ENCODE measurements at regions not wholly inside any gene's neighbourhood (a gene's known extent, or its start where the extent isn't known, plus 50 kb on each side); places are given as distances from the start of the nearest gene placed in this dataset.
"Not testable (repeated sequence)": the region's sequence is repeated elsewhere in the genome, so short reads cannot be mapped to it uniquely, and the experiment has no call there.

DNA sequence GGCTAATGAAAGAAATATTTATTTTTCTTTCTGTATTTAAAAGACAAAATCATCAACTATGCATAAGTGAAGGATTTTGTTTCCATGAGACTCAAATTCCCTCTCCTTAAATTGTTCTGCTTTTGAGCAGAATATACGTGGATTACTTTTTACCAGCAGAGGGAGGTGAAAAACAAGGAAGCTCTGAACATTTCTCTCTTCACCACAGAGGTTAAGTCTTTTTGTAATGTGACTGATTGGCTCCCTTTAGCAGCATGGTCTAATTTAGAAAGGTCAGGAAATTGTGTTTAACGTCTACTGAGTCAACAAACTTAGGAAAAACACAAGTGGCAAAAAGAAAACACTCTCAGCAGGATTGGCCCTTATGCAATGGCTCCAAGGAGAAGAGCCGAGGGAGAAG lies 55.1 kb upstream of the F9 start:
- DNase-seq (ENCODE audit: low spot score): no peak

DNA sequence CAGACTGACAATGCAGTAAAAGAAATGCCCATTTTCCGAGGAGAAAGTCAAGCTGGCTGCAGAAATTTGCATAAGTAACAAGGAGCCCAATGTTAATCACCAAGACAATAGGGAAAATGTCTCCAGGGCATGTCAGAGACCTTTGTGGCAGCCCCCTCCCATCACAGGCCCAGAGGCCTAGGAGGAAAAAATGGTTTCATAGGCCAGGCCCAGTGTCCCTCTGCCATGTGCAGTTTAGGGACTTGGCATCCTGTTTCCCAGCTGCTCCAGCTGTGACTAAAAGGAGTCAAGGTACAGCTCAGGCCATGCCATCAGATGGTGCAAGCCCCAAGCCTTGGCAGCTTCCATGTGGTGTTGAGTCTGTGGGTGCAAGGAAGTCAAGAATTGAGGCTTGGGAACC lies 68.6 kb upstream of the F9 start:
- not testable (repeated sequence) for DNase-seq (ENCODE audit: low spot score)

DNA sequence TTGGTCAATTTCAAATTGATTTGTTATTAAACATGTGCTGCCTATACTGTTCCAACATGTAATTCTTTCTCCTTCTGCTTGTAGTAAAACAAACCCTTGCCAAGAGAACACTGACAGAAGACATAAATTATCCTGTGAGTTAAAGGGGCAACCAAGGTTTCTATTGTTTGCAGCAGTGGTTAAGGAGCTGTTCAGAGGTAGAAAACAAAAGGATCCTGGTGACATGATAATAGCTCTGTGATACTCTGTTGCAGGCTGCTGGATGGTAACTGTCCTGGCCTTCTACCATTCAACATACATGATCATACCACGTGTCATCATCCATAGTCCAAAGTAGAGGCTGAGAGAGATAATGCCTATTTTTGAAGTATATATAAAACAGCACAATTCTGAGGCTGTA lies 75.8 kb upstream of the F9 start:
- no peak for DNase-seq (ENCODE audit: low spot score)

DNA sequence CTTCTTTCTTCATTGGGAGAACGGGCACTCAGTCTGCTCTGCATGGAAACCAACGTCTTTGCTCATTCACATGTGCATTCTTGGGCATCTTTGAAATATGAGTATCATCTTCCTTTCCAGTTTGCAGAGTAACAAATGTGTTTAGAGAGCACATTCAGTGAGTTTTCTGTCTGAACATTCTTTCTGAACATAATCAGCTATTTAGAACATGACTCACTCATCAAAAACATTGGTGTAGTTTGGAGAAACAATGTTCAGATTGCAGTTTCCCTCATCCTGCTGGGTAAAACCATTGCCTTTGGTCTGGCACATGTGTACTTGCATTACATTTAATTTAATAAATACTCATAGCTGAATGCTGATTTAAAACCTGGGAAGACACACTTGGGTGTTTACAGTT lies 81.5 kb upstream of the F9 start:
- DNase-seq (ENCODE audit: low spot score): no peak

DNA sequence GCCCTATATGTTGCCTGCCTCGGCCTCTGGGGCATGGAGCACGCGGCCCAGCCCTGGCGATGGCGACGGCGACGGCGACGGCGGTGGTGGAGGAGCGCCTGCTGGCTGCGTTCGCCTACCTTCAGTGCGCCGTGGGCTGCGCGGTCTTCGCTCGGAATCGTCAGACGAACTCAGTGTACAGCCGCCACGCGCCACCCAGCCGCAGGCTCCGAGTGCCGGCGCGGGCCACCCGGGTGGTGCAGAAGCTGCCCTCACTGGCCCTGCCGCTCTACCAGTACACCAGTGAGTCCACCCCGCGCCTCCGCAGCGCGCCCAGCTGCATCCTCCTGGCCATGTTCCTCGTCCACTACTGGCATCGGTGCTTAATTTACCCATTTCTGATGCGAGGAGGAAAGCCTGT lies 83.7 kb upstream of the F9 start:
- DNase-seq (ENCODE audit: low spot score): no peak

DNA sequence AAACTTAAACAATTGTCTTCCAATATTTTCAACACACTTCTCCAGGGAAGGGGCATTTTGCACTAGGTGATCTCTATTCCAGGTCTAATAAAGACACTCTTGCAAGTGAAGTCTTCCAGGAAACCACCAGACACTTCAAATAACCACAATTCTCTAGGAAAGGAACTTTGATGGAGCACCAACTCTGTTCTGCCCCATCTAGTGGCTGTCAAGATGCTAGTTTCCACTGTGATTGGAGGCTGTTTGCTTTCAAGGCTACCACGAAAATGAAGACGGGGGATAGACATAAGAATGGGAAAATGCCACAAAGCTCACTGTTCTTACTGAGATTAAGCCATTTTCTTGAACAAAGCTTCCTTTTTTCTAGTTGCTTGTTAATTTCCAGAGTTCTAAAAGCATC lies 100.6 kb upstream of the F9 start:
- no peak for DNase-seq (ENCODE audit: low spot score)

DNA sequence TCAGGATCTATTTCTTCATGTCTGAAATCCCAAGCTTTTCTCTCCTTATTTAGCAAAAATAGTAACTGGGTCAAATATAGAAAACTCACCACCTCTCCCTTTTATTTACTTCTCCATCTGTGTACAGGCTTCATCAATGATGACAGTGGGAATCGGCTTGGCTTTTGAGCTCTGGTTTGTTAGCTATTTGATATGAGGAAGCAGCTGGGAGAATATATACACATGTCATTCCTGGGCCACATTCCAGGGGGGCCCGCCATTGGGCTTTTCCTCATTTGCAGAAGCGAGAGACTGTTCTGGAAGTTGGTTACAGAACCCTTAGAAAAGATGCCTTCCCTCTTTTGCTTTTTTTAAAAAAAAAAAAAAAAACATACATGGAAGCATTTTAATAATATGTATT lies 107.4 kb upstream of the F9 start:
- no peak for DNase-seq (ENCODE audit: low spot score)

DNA sequence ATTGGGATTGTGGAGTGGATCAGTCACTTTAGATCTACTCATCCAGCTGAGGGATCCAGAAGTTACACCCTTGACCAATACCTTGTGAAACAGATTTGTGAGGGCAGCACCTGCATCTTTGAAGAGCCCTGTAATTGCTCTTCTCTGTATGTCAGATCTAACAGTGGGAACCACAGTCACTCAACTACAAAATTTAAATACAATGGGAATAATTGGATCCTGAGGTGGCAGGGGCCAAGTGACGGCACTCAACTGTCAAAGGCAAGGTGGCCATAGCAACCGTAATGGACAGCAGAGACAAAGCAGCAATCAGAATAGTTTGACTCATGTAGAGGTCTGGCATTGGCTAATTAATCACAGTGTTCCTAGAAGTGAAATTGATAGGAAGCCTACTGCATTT lies 132.3 kb upstream of the F9 start:
- DNase-seq (ENCODE audit: low spot score): not testable (repeated sequence)

DNA sequence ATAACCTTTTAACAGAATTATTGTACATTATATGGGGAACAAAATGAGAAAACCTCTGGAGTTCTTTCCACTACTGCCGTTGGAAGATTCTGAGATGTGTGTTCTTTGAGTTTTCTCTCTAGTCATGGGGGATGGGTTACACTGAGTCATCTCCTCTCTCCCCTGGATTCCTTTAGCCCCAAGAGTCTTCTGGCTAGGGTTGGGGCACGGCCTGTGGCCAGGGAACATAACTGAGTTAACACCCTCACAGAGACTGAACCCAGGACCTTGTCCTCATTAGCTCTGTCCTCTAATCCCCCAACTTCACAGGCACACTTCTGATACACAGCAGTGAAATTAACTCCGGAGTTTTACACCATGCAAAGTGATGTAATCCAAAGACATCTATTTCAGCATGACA lies 142.3 kb upstream of the F9 start:
- no peak for DNase-seq (ENCODE audit: low spot score)

DNA sequence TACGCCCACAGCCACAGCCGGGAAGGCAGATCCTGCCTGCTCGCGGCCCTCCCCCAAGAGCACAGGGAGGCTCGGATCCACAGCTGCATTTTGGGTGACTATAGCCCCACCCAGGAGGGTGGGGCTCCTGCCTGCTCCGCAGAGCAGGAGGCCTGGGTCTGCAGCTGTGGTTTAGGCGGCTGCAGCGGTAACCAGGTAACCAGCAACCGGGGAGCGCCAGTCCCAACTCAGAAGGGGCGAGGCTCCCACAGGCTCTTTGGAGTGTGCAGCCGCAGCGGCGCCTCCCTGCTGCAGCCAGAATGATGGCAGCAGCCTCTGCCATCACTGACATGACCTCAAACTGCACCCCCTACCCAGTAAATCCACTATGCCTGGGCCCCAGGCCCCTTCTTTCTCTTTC lies 148.0 kb upstream of the F9 start:
- no peak for DNase-seq (ENCODE audit: low spot score)

DNA sequence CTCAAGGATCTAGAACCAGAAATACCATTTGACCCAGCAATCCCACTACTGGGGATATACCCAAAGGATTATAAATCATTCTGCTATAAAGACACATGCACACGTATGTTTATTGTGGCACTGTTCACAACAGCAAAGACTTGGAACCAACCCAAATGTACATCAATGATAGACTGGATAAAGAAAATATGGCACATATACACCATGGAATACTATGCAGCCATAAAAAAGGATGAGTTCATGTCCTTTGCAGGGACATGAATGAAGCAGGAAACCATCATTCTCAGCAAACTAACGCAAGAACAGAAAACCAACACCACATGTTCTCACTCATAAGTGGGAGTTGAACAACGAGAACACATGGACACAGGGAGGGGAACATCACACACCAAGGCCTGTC lies 154.0 kb upstream of the F9 start:
- not testable (repeated sequence) for DNase-seq (ENCODE audit: low spot score)

DNA sequence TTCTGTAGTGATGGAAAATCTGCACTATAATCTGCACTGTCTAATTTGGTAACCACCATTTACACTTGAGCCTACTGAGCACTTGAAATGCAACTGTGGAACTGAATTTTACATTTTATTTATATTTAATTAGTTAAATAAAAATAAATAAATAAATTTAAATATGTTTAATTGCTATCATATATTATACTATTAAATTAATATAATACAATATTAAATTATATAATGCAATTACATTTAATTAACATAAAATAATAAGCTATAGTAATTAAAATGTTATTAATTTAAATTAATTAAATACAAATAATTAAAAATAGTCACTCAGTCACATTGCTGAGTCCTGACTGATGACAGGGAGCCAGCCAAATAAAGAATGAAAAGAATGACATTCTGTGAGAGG lies 170.2 kb upstream of the F9 start:
- DNase-seq (ENCODE audit: low spot score): no peak

DNA sequence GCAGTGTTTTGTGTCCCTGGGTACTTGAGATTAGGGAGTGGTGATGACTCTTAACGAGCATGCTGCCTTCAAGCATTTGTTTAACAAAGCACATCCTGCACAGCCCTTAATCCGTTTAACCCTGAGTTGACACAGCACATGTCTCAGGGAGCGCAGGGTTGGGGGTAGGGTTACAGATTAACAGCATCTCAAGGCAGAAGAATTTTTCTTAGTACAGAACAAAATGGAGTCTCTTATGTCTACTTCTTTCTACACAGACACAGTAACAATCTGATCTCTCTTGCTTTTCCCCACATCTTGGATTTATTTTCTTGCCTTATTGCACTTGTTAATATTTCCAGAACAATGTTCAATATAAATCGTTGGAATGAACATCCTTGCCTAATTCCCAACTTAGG lies 187.9 kb upstream of the F9 start:
- not testable (repeated sequence) for DNase-seq (ENCODE audit: low spot score)

DNA sequence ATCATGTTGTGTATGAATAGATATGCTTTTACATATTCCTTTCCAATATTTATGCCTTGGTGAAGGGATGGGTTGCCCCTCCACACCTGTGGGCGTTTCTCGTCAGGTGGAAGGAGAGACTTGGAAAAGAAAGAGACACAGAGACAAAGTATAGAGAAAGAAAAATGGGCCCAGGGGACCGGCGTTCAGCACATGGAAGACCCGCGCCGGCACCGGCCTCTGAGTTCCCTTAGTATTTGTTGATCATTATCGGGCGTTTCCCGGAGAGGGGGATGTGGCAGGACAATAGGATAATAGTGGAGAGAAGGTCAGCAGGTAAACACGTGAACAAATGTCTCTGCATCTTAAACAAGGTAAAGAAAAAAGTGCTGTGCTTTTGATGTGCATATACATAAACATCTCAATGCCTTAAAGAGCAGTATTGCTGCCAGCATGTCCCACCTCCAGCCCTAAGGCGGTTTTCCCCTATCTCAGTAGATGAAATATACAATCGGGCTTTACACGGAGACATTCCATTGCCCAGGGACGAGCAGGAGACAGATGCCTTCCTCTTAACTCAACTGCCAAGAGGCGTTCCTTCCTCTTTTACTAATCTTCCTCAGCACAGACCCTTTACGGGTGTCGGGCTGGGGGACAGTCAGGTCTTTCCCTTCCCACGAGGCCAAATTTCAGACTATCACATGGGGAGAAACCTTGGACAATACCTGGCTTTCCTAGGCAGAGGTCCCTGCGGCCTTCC lies 188.5 kb upstream of the F9 start:
- DNase-seq (ENCODE audit: low spot score): not testable (repeated sequence)

DNA sequence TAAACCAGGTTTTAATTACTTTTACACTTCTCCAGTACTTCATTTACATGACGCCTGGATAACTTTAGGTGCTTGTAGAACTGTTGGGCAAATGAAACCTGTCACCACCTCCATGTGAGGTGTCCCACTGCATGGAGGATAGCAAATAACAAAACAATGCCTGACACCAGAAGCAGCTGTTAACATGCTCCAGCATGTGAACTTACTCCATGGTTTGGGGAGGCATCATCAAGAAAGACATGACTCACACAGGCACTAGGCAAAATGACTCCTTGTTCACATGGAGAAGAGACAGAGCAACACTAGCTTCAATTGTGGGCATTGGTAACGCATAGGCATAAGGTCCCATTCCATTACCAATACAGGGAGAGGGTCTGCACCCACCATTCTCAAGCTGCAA lies 198.1 kb upstream of the F9 start:
- DNase-seq (ENCODE audit: low spot score): no peak

DNA sequence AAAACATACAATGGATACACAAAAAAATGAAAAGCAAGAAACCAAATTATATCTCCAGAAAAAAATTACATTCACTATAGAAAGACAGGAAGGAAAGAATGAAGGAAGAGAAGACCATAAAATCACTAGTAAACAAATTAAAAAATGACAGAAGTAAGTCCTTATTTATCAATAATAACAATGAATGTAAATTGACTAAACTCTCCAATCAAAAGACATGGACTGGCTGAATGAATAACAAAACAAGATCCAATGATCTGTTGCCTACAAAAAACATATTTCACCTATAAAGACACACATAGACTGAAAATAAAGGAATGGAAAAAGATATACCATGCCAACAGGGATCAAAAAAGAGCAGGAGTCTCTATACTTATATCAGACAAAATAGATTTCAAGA lies 203.2 kb upstream of the F9 start:
- no peak for DNase-seq (ENCODE audit: low spot score)

DNA sequence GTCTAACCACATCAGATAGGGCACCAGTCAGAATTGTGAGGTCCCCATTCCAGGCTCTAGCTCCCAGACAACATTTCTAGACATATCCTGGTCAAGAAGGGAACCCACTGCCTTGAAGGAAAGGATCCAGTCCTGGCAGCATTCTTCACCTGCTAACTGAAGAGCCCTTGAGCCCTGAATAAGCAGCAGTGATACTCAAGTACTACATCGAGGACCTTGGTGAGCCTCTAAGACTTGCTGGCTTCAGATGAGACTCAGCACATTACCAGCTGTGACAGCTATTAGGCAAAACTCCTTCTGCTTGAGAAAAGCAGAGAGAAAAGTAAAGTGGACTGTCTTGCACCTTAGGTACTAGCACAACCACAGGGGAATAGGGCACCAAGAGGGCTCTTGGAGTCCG lies 205.8 kb upstream of the F9 start:
- no peak for DNase-seq (ENCODE audit: low spot score)

DNA sequence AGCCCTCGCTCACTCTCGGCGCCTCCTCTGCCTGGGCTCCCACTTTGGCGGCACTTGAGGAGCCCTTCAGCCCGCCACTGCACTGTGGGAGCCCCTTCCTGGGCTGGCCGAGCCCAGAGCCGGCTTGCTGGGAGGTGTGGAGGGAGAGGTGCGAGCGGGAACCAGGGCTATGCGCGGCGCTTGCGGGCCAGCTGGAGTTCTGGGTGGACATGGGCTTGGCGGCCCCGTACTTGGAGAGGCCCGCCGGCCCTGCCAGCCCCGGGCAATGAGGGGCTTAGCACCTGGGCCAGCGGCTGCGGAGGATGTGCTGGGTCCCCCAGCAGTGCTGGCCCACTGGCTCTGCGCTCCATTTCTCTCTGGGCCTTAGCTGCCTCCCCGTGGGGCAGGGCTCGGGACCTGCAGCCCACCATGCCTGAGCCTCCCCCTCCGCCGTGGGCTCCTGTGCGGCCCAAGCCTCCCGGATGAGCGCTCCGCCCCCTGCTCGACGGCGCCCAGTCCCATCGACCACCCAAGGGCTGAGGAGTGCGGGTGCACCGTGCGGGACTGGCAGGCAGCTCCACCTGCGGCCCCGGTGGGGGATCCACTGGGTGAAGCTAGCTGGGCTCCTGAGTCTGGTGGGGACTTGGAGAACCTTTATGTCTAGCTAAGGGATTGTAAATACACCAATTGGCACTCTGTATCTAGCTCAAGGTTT lies 209.7 kb upstream of the F9 start:
- DNase-seq (ENCODE audit: low spot score): not testable (repeated sequence)

DNA sequence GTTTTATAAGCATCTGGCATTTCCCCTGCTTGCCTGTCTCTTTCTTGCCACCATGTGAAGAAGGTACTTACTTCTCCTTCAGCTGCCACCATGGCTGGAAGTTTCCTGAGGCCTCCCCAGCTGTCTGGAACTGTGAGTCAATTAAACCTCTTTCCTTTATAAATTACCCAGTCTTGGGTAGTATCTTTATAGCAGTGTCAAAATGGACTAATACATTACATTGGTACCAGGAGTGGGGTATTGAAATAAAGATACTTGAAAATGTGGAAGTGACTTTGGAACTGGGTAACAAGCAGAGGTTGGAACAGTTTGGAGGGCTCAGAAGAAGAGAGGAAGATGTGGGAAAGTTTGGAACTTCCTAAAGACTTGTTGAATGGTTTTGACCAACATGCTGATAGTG lies 223.9 kb upstream of the F9 start:
- DNase-seq (ENCODE audit: low spot score): not testable (repeated sequence)

DNA sequence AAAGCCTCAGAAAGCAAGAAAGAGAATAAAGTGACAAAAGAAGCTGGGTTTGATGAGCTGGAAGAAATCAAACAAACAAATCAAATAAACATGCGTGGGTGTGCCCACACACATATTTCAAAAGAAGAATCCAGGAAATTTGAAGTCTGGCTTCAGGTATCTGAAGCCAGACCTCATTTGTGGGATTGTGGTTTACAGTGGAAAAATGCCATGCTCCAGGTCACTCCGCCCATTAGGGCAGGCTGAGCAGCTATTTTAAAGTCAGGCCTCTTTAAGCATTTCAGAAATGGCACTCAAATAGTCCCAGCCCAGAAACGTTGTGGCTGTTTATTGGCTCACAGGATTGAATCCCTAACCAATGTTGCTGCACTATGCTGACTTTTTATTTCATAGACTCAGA lies 226.1 kb upstream of the F9 start:
- no peak for DNase-seq (ENCODE audit: low spot score)

DNA sequence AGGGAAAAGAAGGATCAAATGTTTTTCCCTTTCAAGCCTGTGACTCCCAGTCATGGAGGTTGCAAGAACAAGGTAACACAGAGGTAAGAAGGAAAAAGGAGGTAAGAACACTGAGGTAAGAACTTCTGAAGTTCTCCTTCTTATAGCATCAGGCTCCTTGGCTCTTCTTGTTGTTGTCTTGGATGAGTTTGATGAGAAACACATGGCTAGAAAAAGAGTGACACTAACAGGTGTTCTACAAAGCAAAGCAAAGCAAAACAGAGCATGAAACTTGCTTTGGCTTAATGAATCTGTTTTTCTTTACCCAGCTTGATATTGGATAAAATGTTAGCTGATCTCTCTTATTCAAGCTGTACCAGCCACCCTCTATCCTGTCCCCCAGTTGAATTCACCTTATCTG lies 231.2 kb upstream of the F9 start:
- DNase-seq (ENCODE audit: low spot score): no peak

DNA sequence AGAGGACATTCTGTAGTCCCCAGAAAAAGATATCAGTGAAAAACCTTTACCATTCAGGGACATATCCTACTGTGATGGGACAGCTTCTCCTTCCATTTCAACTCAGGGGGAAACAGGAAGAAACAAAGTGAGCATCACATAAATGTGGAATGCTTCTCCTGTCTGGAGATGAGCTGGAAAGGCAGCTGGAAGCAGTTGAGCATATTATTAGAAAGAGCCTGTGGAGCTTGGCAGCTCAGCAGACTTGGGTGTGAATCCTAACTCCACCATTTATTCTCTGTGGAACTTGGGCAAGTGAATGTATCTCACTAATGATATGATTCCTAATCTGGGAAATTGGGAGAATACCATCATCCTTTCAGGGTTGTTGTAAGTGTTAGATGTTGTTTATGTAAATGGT lies 232.1 kb upstream of the F9 start:
- no peak for DNase-seq (ENCODE audit: low spot score)

DNA sequence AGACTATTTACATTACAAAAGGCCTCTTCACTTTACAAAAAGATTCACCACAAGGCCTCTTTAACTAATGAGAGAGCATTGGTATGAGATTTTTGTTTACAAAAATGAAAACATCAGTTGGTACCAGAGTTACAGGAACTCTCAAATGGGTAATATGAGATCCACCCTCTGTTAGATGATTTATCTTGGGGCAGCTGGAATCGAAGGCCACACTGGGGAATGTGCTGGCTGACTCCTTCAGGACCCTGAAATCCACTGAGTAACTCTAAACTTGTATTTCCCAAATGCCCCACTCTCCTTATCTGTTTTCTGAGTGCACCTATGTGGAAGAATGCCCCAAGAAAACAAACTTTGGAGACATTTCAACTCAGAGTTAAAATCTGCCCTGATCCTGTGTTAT lies 232.9 kb upstream of the F9 start:
- DNase-seq (ENCODE audit: low spot score): no peak

DNA sequence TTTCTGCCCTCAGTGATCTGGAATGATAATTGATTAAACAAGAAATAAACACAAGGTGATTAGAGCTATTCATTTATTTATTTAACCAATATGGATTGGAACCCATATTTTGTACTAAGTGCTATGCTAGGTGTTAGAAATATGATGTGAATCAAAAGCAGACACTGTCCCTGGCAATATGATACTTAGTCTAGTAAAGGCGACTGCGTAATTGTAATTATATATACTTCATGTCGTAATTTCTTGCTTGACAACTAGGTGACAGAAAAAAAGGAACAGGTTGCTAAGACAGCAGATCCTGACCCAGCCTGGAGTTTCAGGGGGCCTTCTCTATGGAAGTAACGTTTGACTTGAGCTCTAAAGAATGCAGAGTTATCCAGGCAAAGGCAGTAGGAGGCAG lies 236.5 kb upstream of the F9 start:
- no peak for DNase-seq (ENCODE audit: low spot score)
